EH (cell line): ENCODE measurements at regions not wholly inside any gene's neighbourhood (a gene's known extent, or its start where the extent isn't known, plus 50 kb on each side); places are given as distances from the start of the nearest gene placed in this dataset.

Experiments used
- DNase-seq: peaks from one replicate; pipeline ENCODE4 v3.0.0-alpha.2; 2015; ENCODE audit warnings: low read depth

GRCh38 chr2:9772035-9772998 is 71.0 kb upstream of the TAF1B start:
- no peak for DNase-seq

GRCh38 chr2:9772999-9773902 is 70.0 kb upstream of the TAF1B start:
- DNase-seq, result no peak

GRCh38 chr2:9773903-9774239 is 69.4 kb upstream of the TAF1B start:
- no peak for DNase-seq

GRCh38 chr2:9774266-9774665 is 69.0 kb upstream of the TAF1B start:
- DNase-seq, result no peak

- no peak for DNase-seq
These were observed 67.9 kb upstream of the TAF1B start for GRCh38 chr2:9775351-9775750.

GRCh38 chr2:9775999-9776712 is 67.1 kb upstream of the TAF1B start:
- DNase-seq, result no peak

GRCh38 chr2:9777081-9777480 is 66.2 kb upstream of the TAF1B start:
- DNase-seq, result no peak

GRCh38 chr2:9778012-9778411 is 65.3 kb upstream of the TAF1B start:
- DNase-seq, result no peak

GRCh38 chr2:9778471-9779316 is 64.6 kb upstream of the TAF1B start:
- DNase-seq, result no peak

GRCh38 chr2:9779596-9780264 is 63.5 kb upstream of the TAF1B start:
- DNase-seq, result no peak

- DNase-seq, result no peak
These were observed 62.7 kb upstream of the TAF1B start for GRCh38 chr2:9780368-9781130.

GRCh38 chr2:9781252-9781651 is 62.0 kb upstream of the TAF1B start:
- peak; percentile 88 for DNase-seq

- DNase-seq, result no peak
These were observed 61.0 kb upstream of the TAF1B start for GRCh38 chr2:9782197-9782719.

GRCh38 chr2:9789371-9789770 is 53.9 kb upstream of the TAF1B start:
- no peak for DNase-seq

GRCh38 chr2:9790702-9791225 is 52.5 kb upstream of the TAF1B start:
- DNase-seq, result no peak

- no peak for DNase-seq
These were observed 51.6 kb upstream of the TAF1B start for GRCh38 chr2:9791711-9792110.

GRCh38 chr2:9793156-9793917 is 49.9 kb upstream of the TAF1B start:
- no peak for DNase-seq
